SK-N-MC (cell line): ENCODE measurements at regions not wholly inside any gene's neighbourhood (a gene's known extent, or its start where the extent isn't known, plus 50 kb on each side); places are given as distances from the start of the nearest gene placed in this dataset.

Experiments
- EZH2 ChIP-seq: fragments of 200-600 bp; sonication (generic); IDR thresholded peaks from one replicate; pipeline ENCODE4 v1.6.1; 2017; ENCODE audit warnings: antibody characterized with exemption
- POLR2AphosphoS5 ChIP-seq: IDR thresholded peaks from 2 replicates; pipeline ENCODE4 v1.6.1; 2012; ENCODE audit warnings: mild to moderate bottlenecking, low read depth, low read length, borderline replicate concordance

DNA sequence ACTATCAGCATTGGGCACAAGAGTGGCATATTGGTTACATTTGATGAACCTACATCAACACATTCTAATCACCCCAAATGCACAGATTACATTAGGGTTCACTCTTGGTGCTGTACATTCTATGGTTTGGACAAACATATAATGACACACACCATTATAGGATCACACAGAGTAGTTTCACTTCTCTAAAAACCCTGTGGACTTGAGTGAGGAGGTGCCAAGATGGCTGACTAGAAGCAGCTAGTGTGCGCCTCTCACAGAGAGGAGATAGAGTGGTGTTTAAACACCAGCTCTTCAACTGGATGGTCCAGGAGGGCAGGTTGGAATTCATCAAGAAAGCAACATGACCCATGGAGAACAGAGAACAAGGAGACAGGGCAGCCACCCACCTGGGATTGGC, 265.6 kb downstream of the TDRD3 start:
- TF ChIP-seq EZH2 = no peak
- no peak for TF ChIP-seq POLR2AphosphoS5
